ENCODE measurements at regions not wholly inside any gene's neighbourhood (a gene's known extent, or its start where the extent isn't known, plus 50 kb on each side); places are given as distances from the start of the nearest gene placed in this dataset.

DNA sequence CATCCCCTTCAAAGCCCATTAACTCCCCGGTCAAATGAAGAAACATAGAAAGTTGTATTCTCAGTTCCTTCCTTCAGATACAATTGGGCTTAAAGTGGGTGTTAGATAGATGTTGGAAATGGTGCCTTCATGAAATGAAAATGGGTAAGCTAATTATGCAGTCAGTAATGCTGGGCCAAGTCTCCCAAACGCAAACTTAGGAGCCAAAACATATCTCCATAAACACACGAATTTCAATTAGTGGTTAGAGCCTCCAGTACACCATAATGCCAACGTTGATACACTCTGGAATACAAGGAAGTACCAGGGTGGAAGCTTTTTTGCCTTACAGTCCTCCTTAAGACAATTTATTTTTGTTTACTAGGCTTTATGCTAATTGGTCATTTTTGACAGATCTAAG is 1059.0 kb downstream of the TUSC7 start:
- TF ChIP-seq, protein P1, sequence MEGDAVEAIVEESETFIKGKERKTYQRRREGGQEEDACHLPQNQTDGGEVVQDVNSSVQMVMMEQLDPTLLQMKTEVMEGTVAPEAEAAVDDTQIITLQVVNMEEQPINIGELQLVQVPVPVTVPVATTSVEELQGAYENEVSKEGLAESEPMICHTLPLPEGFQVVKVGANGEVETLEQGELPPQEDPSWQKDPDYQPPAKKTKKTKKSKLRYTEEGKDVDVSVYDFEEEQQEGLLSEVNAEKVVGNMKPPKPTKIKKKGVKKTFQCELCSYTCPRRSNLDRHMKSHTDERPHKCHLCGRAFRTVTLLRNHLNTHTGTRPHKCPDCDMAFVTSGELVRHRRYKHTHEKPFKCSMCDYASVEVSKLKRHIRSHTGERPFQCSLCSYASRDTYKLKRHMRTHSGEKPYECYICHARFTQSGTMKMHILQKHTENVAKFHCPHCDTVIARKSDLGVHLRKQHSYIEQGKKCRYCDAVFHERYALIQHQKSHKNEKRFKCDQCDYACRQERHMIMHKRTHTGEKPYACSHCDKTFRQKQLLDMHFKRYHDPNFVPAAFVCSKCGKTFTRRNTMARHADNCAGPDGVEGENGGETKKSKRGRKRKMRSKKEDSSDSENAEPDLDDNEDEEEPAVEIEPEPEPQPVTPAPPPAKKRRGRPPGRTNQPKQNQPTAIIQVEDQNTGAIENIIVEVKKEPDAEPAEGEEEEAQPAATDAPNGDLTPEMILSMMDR (IDR thresholded peaks at IDR 0.05), result no peak
- H3K79me2 ChIP-seq, result no peaks in the 10 kb centered on the region
- H3K4me2 ChIP-seq (ENCODE audit: low read length), result no peak overlapping the region
- no peak overlapping the region for H2AFZ ChIP-seq
- no peaks in the 10 kb centered on the region for H3K4me1 ChIP-seq
- H3K9ac ChIP-seq, result no peak overlapping the region
- no peaks in the 10 kb centered on the region for H3K27me3 ChIP-seq (ENCODE audit: control insufficient read depth, insufficient read depth, low read length)
- no peaks in the 10 kb centered on the region for H3K36me3 ChIP-seq (ENCODE audit: control insufficient read depth, insufficient read depth, low read length)
- H3K27ac ChIP-seq, result no peak overlapping the region
- no peak overlapping the region for H3K4me3 ChIP-seq (ENCODE audit: low read depth, low read length)
- H3K9me3 ChIP-seq (ENCODE audit: control insufficient read depth, low read length), result no peaks in the 10 kb centered on the region

- Histone ChIP-seq H3K4me2 (ENCODE audit: low read length) (no peak overlapping the region), H3K27me3 (ENCODE audit: control insufficient read depth, insufficient read depth, low read length) (no peaks in the 10 kb centered on the region), H3K9ac (no peak overlapping the region), H3K27ac (no peak overlapping the region), H3K79me2 (no peaks in the 10 kb centered on the region), H3K4me3 (ENCODE audit: low read depth, low read length) (no peak overlapping the region), H3K9me3 (ENCODE audit: control insufficient read depth, low read length) (no peaks in the 10 kb centered on the region), H2AFZ (no peak overlapping the region), H3K4me1 (no peaks in the 10 kb centered on the region), H3K36me3 (ENCODE audit: control insufficient read depth, insufficient read depth, low read length) (no peaks in the 10 kb centered on the region)
- TF ChIP-seq, protein P1 (IDR thresholded peaks at IDR 0.05), result no peak
Measured at GRCh38 chr3:117774130-117774529, 1064.6 kb downstream of the TUSC7 start.

- Histone ChIP-seq H3K4me2 (ENCODE audit: low read length) (no peak overlapping the region), H3K4me1 (no peaks in the 10 kb centered on the region), H3K27ac (no peak overlapping the region), H3K27me3 (ENCODE audit: control insufficient read depth, insufficient read depth, low read length) (no peaks in the 10 kb centered on the region), H3K4me3 (ENCODE audit: low read depth, low read length) (no peak overlapping the region), H3K9me3 (ENCODE audit: control insufficient read depth, low read length) (no peaks in the 10 kb centered on the region), H3K36me3 (ENCODE audit: control insufficient read depth, insufficient read depth, low read length) (no peaks in the 10 kb centered on the region), H3K79me2 (no peaks in the 10 kb centered on the region), H3K9ac (no peak overlapping the region), H2AFZ (no peak overlapping the region)
- TF ChIP-seq, protein P1 (IDR thresholded peaks at IDR 0.05), result no peak
Measured at GRCh38 chr3:117786349-117786748, 1076.8 kb downstream of the TUSC7 start.

DNA sequence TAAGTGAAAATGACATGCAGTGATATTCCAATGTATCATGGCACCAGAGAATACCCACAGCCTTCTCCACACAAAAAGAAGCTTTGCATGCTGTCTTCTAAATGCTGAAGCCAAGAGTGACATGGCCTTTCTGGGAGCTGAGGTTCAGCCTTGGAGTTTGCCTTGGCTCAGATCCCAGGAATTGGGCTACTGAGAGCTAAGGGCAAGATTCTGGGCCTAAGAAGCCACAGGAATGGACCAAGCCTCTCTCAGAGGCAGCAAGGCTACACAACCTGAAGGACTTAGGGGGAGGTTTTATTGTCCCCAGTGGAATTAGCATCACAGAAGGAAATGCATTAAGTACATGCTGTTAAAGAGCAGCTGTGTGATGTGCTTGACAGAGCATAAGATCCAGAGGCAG is 1078.5 kb downstream of the TUSC7 start:
- Histone ChIP-seq H3K4me2 (ENCODE audit: low read length) (no peak overlapping the region), H3K36me3 (ENCODE audit: control insufficient read depth, insufficient read depth, low read length) (no peaks in the 10 kb centered on the region), H3K27me3 (ENCODE audit: control insufficient read depth, insufficient read depth, low read length) (no peaks in the 10 kb centered on the region), H3K9me3 (ENCODE audit: control insufficient read depth, low read length) (no peaks in the 10 kb centered on the region), H3K79me2 (no peaks in the 10 kb centered on the region), H3K4me3 (ENCODE audit: low read depth, low read length) (no peak overlapping the region), H3K4me1 (no peaks in the 10 kb centered on the region), H3K27ac (no peak overlapping the region), H3K9ac (no peak overlapping the region), H2AFZ (no peak overlapping the region)
- TF ChIP-seq, protein P1 (IDR thresholded peaks at IDR 0.05), result no peak

GRCh38 chr3:117788506-117788905 is 1078.9 kb downstream of the TUSC7 start:
- TF ChIP-seq, protein P1 (IDR thresholded peaks at IDR 0.05), result no peak
- Histone ChIP-seq H3K27ac (no peak overlapping the region), H3K4me1 (no peaks in the 10 kb centered on the region), H3K9ac (no peak overlapping the region), H3K36me3 (ENCODE audit: control insufficient read depth, insufficient read depth, low read length) (no peaks in the 10 kb centered on the region), H2AFZ (no peak overlapping the region), H3K4me2 (ENCODE audit: low read length) (no peak overlapping the region), H3K4me3 (ENCODE audit: low read depth, low read length) (no peak overlapping the region), H3K27me3 (ENCODE audit: control insufficient read depth, insufficient read depth, low read length) (no peaks in the 10 kb centered on the region), H3K79me2 (no peaks in the 10 kb centered on the region), H3K9me3 (ENCODE audit: control insufficient read depth, low read length) (no peaks in the 10 kb centered on the region)

Data from parathyroid adenoma (tissue), 2 donors.